GM21737 (cell line): ENCODE measurements at regions not wholly inside any gene's neighbourhood (a gene's known extent, or its start where the extent isn't known, plus 50 kb on each side); places are given as distances from the start of the nearest gene placed in this dataset.
A peak's percentile ranks its signal among the peaks of the same experiment; 100 is the strongest.
"Not testable (repeated sequence)": the region's sequence is repeated elsewhere in the genome, so short reads cannot be mapped to it uniquely, and the experiment has no call there.

Experiments
- ATAC-seq: cut with Tn5 transposase; IDR thresholded peaks from one replicate; pipeline ENCODE4 v1.9.1; 2021; ENCODE audit warnings: mild to moderate bottlenecking, moderate library complexity; ENCODE audit not compliant: unreplicated experiment

DNA sequence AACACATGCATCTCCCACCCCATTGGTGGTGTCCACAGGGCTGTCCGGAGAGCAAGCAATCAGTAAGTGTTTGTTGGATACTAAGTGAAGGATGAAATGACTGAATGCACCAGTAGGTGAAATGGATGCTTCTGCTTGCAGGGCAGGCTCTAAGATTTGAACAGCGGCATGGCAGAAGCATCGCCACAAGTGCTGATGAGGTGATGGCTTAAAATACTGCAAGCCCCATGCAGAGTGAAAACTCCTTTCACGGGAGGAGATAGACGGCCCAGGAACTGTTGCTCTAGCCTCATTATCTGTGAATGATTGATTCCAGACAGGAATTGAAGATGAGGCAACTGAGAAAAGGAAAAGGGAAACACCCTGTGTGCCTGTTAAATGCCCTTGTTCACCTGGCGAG lies 158.9 kb downstream of the LY86 start:
- no peak for ATAC-seq

- ATAC-seq, result no peak
These were observed 159.5 kb downstream of the LY86 start for GRCh38 chr6:6748001-6748400.

GRCh38 chr6:6749702-6750491 lies 161.4 kb downstream of the LY86 start:
- ATAC-seq, result no peak

DNA sequence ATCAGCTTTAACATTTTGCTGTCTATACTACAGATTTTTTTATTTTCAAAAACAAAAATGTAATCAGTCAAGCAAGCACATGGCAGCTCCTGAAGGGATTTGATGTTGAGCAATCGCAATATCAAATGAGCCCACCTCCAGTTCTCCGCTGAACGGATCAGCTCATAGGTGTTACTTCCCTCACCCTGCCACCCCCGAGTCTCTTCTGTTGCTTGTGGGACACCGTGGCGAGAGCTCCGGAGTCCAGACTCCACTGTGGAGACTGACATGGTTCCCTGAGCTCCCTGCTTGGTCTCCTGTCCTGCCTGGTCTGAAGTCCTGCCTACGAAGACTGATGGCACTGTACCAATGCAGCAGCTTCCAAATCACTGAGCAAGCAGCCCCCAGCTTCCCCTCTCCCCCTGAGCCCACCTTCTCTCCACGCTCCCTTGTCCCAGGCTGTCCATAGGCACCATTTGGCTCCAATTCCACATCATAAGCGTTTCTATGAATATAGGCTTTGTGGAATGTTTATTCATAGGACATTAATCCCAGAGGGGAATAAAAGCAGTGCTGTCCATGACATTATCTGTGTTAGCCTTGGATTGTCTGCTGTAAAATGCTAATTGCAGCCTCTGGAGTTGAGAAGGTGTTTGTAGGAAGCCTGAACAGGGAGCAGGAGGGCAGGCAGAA lies 162.2 kb downstream of the LY86 start:
- no peak for ATAC-seq

GRCh38 chr6:6751266-6751596 lies 162.7 kb downstream of the LY86 start:
- ATAC-seq, result no peak

GRCh38 chr6:6751619-6752023 lies 163.1 kb downstream of the LY86 start:
- no peak for ATAC-seq

- no peak for ATAC-seq
These were observed 163.6 kb downstream of the LY86 start for GRCh38 chr6:6752129-6752528.

DNA sequence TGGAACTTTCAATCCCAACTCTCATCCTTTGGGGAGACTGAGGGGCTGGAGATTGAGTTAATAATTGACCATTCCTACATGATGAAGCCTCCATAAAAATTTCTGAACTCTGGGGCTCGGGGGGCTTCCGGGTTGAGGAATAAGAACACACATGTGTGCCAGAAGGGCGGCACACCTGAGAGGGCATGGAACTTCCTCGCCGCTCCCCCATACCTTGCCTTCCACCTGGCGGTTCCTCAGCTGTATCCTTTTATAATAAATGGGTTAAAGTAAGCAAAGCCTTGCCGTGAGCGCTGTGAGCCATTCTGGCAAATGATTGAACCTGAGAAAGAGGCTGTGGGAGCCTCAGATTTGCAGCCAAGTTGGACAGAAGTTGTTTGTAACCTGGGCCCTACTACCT lies 164.8 kb downstream of the LY86 start:
- ATAC-seq, result no peak

GRCh38 chr6:6756526-6756925 lies 168.0 kb downstream of the LY86 start:
- ATAC-seq, result no peak

DNA sequence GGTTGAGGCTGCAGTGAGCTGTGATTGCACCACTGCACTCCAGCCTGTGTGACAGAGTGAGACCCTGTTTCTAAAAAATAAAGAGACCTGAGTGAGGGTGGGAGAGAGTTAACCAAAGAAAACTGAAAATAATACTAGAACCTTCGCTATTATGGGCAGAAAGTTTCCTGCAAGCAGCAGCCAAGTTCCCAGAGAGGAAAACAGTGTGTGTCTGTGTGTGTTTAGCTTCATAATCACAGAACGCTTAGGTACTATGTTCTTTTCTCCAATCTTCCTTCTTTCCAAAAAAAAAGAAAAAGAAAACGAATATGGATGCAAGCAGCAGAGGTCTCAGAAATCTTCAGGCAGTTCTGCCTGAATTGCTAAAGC lies 170.0 kb downstream of the LY86 start:
- ATAC-seq, result no peak

- peak; percentile 69 for ATAC-seq
These were observed 170.6 kb downstream of the LY86 start for GRCh38 chr6:6758915-6759654.

- no peak for ATAC-seq
These were observed 171.5 kb downstream of the LY86 start for GRCh38 chr6:6760002-6760401.

- ATAC-seq, result not testable (repeated sequence)
These were observed 174.0 kb downstream of the LY86 start for GRCh38 chr6:6762566-6762965.

- ATAC-seq, result no peak
These were observed 176.4 kb downstream of the LY86 start for GRCh38 chr6:6764764-6765434.

GRCh38 chr6:6766230-6766905 lies 177.8 kb downstream of the LY86 start:
- ATAC-seq, result no peak

GRCh38 chr6:6769466-6769865 lies 180.9 kb downstream of the LY86 start:
- ATAC-seq, result no peak

DNA sequence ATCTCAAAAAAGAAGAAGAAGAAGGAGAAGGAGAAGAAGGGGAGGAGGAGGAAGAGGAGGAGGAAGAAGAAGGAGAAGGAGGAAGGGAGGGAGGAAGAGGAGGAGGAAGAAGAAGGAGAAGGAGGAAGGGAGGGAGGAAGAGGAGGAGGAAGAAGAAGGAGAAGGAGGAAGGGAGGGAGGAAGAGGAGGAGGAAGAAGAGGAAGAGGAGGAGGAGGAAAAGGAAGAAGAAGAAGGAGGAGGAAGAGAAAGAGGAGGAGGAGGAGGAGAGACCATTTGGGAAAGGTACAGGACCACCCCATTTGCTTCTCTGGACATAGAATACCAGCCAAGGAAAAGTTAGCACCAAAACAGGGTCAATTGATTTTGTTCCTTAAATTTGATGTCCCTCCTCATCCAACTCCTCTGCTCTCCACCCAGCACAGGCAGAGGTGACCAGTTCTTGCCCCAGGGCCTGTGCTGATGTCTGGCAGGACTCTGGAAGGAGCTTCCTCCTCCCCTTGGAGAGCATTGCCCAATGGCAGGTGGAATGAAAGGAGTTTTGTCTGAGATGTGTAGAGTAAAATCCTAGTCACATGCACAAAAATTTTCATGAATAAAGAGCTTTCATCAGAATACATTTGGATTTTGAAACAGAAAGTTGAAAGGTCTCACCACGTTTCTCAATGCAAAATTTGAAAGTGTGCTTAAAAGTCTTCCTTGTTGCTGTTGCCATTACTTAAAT lies 182.9 kb downstream of the LY86 start:
- no peak for ATAC-seq

DNA sequence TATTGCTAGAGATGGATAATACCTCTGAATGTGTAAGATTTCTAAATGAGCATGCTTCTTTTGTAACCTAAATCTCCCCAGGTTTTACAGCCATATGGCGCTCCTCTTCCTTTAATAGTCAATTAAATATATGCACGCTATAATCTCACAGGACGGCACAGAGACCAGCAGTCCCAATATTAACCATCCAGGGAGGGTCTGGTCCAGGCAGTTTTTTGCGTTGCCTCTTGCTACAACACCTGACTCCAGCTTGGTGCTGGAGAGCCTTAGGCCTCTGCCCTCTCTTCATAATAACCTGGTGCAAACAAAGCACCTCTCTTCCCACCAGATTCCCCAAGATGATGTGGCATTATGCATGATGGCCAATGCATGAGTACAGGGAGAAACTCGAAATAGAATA lies 183.4 kb downstream of the LY86 start:
- no peak for ATAC-seq

DNA sequence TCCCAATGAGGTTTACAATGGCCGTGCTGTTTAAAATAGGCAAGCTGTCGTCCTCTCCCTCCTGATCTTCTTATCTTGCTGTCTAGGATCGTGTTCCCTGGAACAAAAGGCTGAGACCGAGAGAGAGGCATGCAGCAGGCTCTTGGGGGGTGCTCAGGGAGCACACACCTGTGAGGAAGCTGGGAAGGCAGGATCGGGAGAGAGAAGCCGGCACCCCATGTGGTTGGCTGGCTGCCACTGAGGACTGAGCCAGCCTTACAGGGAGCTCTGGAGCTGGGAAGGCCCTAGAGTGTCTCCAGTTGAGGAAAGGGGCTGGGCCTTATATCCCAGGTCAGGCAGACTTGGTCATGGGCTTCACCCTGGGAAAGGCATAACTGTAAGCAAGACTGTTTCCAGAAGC lies 184.2 kb downstream of the LY86 start:
- ATAC-seq, result no peak

DNA sequence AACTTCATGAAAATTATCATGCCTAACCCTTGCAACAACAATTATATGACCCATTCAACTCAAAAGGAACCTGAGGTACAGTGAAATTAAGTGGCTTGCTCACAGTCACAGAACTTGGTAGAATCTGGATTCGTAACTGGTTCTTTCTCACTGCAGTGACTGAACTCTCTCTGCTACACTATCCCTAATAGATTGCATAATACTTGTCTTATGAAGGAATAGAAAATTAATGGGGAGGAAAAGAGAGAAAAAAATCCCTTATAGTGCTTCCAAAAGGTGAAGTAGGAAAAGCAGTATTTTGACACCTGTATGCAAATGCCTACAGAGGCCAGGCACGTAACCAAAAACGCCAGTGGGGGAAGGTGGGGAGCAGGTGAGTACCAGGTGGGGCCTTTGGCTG lies 186.6 kb downstream of the LY86 start:
- no peak for ATAC-seq
